K562 (cell line): ENCODE measurements at regions not wholly inside any gene's neighbourhood (a gene's known extent, or its start where the extent isn't known, plus 50 kb on each side); places are given as distances from the start of the nearest gene placed in this dataset.
A peak's percentile ranks its signal among the peaks of the same experiment; 100 is the strongest.

Experiments used
- ATAC-seq: fragments of 200-7000 bp; cut with Tn5 transposase; 3 replicates; pipeline ENCODE4 v1.9.1; 2020; ENCODE audit warnings: moderate library complexity
- BruUV-seq: library from RNA; stranded (reverse); fragments of 400-500 nt; replicated peaks from 2 replicates; lab custom pipeline; 2021; lab: Mats Ljungman, UMichigan
- CTCF ChIA-PET: fragments of 300-600 bp; formaldehyde crosslinking; extraction: SDS; loops from one replicate; lab custom pipeline; 2021; ENCODE audit warnings: low intra/inter-chr PET ratio; lab: Yijun Ruan, JAX
- POLR2A ChIA-PET: fragments of 300-600, 350-650 bp; sonication (Branson Sonifier 250); formaldehyde crosslinking; extraction: SDS; loops from one replicate; lab custom pipeline; 2021; ENCODE audit warnings: antibody characterized with exemption, inconsistent platforms; lab: Yijun Ruan, JAX
- DNase-seq, 4 experiments: peaks; one replicate each; pipeline versions ENCODE4 v3.0.0 to v3.0.0-alpha.2; 2011 to 2018; ENCODE audit warnings: low spot score in 3 of 4, mixed read lengths in 3 of 4; ENCODE audit errors: extremely low read depth in 1 of 4
- FAIRE-seq: peaks from 2 replicates; lab custom pipeline; 2011; peaks lifted over from hg19 to GRCh38; lab: Jason Lieb, UNC
- H2AFZ ChIP-seq: 2 replicates; pipeline ENCODE4 v1.6.0; 2011; ENCODE audit warnings: low read depth, low read length, control low read depth, inconsistent platforms
- H3K27ac ChIP-seq: fragments of 200-600 bp; 3 replicates; pipeline ENCODE4 v1.8.0; 2011; ENCODE audit warnings: low read depth, mild to moderate bottlenecking, control low read depth, inconsistent platforms, low read length, moderate library complexity, mixed read lengths; ENCODE audit errors: extremely low read depth
- H3K27me3 ChIP-seq, 2 experiments: fragments of 300-600 bp in 1 of 2; 2 replicates in 1 of 2; 3 replicates in 1 of 2; pipeline versions ENCODE4 v1.6.0 to v1.8.0; 2011; ENCODE audit warnings: inconsistent platforms in 2 of 2, low read length in 2 of 2, mild to moderate bottlenecking in 1 of 2, mixed read lengths in 1 of 2, moderate library complexity in 1 of 2; ENCODE audit not compliant: control insufficient read depth in 2 of 2, insufficient read depth in 2 of 2
- H3K36me3 ChIP-seq: fragments of 300-600 bp; 3 replicates; pipeline ENCODE4 v1.8.0; 2011; ENCODE audit warnings: mild to moderate bottlenecking, low read length, inconsistent platforms; ENCODE audit not compliant: control insufficient read depth, insufficient read depth
- H3K4me1 ChIP-seq, 2 experiments: fragments of 200-600 bp in 1 of 2; replicated peaks in 1 of 2; 2 replicates in 1 of 2; 3 replicates in 1 of 2; pipeline versions ENCODE4 v1.5.1 to v1.8.0; 2011; ENCODE audit warnings: inconsistent platforms in 2 of 2, low read length in 2 of 2, mild to moderate bottlenecking in 1 of 2, mixed read lengths in 1 of 2, moderate library complexity in 1 of 2; ENCODE audit not compliant: control insufficient read depth in 2 of 2, insufficient read depth in 2 of 2
- H3K4me2 ChIP-seq: 2 replicates; pipeline ENCODE4 v1.6.1; 2011; ENCODE audit warnings: low read length, control low read depth, inconsistent platforms, mixed read lengths; ENCODE audit not compliant: insufficient read depth
- H3K4me3 ChIP-seq: fragments of 200-600 bp; sonication (generic), shearing (Covaris generic); 2 replicates; pipeline ENCODE4 v1.5.1; 2016; ENCODE audit warnings: control low read depth, inconsistent platforms
- H3K79me2 ChIP-seq: fragments of 200-600 bp; 3 replicates; pipeline ENCODE4 v1.8.0; 2011; ENCODE audit warnings: low read length, inconsistent platforms; ENCODE audit not compliant: control insufficient read depth, insufficient read depth
- H3K9ac ChIP-seq, 2 experiments: 2 replicates each; pipeline versions ENCODE4 v1.6.0 to v1.6.1; 2011; ENCODE audit warnings: low read depth in 2 of 2, low read length in 2 of 2, control low read depth in 1 of 2, inconsistent platforms in 1 of 2, mild to moderate bottlenecking in 1 of 2, mixed read lengths in 1 of 2; ENCODE audit not compliant: insufficient read depth in 1 of 2
- H3K9me1 ChIP-seq: one replicate; pipeline ENCODE4 v1.6.0; 2011; ENCODE audit warnings: inconsistent platforms, mild to moderate bottlenecking, low read length, moderate library complexity; ENCODE audit not compliant: control insufficient read depth, insufficient read depth
- H3K9me3 ChIP-seq: replicated peaks from 2 replicates; pipeline ENCODE4 v1.5.1; 2011; ENCODE audit warnings: low read depth, low read length, inconsistent platforms; ENCODE audit not compliant: control insufficient read depth, insufficient read depth
- H4K20me1 ChIP-seq: replicated peaks from 2 replicates; pipeline ENCODE4 v1.6.1; 2011; ENCODE audit warnings: low read length, inconsistent platforms, mixed read lengths; ENCODE audit not compliant: control insufficient read depth, insufficient read depth
- CHCHD3 ChIP-seq: fragments of 250-450 bp; sonication (Bioruptor Pico); IDR thresholded peaks from 2 replicates; pipeline ENCODE4 v2.1.2; 2022; ENCODE audit warnings: mild to moderate bottlenecking
- DLX4 ChIP-seq: fragments of 250-450 bp; sonication (Bioruptor Pico); IDR thresholded peaks from 2 replicates; pipeline ENCODE4 v1.6.1; 2021; ENCODE audit warnings: mild to moderate bottlenecking
- E4F1 ChIP-seq: fragments of 250-450 bp; sonication (Bioruptor Pico); IDR thresholded peaks from 2 replicates; pipeline ENCODE4 v1.5.0; 2021; ENCODE audit warnings: mild to moderate bottlenecking, borderline replicate concordance
- ELF4 ChIP-seq: fragments of 450-650 bp; formaldehyde crosslinking; IDR thresholded peaks from 2 replicates; pipeline ENCODE4 v1.4.0; 2022; ENCODE audit warnings: missing genetic modification characterization
- MCM2 ChIP-seq: fragments of 450-650 bp; IDR thresholded peaks from 2 replicates; pipeline ENCODE4 v1.6.1; 2017; ENCODE audit warnings: low read depth, mild to moderate bottlenecking
- XRCC5 ChIP-seq: fragments of 200-400 bp; formaldehyde crosslinking; IDR thresholded peaks from 2 replicates; pipeline ENCODE4 v1.6.1; 2017; ENCODE audit warnings: low read depth, mild to moderate bottlenecking, low read length
- WGBS: fragments of 100-300 bp; shearing (Covaris generic); methylation state at CpG from one replicate; pipeline ENCODE4 v1.1.6; 2016; ENCODE audit warnings: low coverage, mixed read lengths; ENCODE audit not compliant: insufficient coverage; ENCODE audit errors: missing lambda C conversion rate; 5-methylcytosine and 5-hydroxymethylcytosine counted together
- in situ Hi-C: fragments of 300-500 bp; cut with MboI; formaldehyde crosslinking; loops from 4 replicates; pipeline ENCODE4 v1.15.0; 2018; ENCODE audit warnings: inconsistent platforms, mixed read lengths
- intact Hi-C: fragments of 100-400 bp; cut with micrococcal nuclease; formaldehyde crosslinking; loops from 2 replicates; pipeline ENCODE4 v1.14.2; 2022

GRCh38 chr10:62734781-62735463 is 69.6 kb upstream of the ADO start:
- no TSS peak for BruUV-seq
- FAIRE-seq (peak; percentile 40), ATAC-seq (no peak), DNase-seq (no peak)
- in situ Hi-C loops = no loop called here
- Histone ChIP-seq H3K4me3 (no peak overlapping the region), H3K9me3 (no peaks in the 10 kb centered on the region), H3K9me1 (no peaks in the 10 kb centered on the region), H2AFZ (no peak overlapping the region), H3K79me2 (no peaks in the 10 kb centered on the region), H3K36me3 (no peaks in the 10 kb centered on the region), H4K20me1 (no peaks in the 10 kb centered on the region), H3K27me3 (no peaks in the 10 kb centered on the region), H3K4me1 (peaks cover 2 to 14% of the 10 kb centered on the region in 2 experiments; a peak in 4 of 5 replicates), H3K4me2 (no peak overlapping the region), H3K27ac (no peak overlapping the region), H3K9ac (no peak overlapping the region)
- ChIA-PET CTCF (no interaction called here), POLR2A (interaction anchor here (0.6 kb wide), 1 partner anchor 275 kb away, joined by 3 read pairs; no protein-coding TSS in a partner anchor)
- no peak for TF ChIP-seq ELF4 (CRISPR knock-in tag)
- TF ChIP-seq CHCHD3 (CRISPR knock-in tag) = no peak
- TF ChIP-seq MCM2 = no peak
- no peak for TF ChIP-seq E4F1
- no peak for TF ChIP-seq DLX4 (CRISPR knock-in tag)
- TF ChIP-seq XRCC5 = no peak
- 9% methylated on average over 7 of the region's 7 CpGs for WGBS
- intact Hi-C loops = loop anchor here (10.0 kb wide), 1 partner anchor 420 kb away; no protein-coding TSS in a partner anchor
